Trophoblast cell (in vitro differentiated cells and primary cell): ENCODE measurements at regions not wholly inside any gene's neighbourhood (a gene's known extent, or its start where the extent isn't known, plus 50 kb on each side); places are given as distances from the start of the nearest gene placed in this dataset.
"Not testable (repeated sequence)": the region's sequence is repeated elsewhere in the genome, so short reads cannot be mapped to it uniquely, and the experiment has no call there.

Experiments used
- DNase-seq, 2 donors: peaks; one replicate each; pipeline ENCODE4 v3.0.0-alpha.2; 2016
- H2AFZ ChIP-seq: 2 replicates; pipeline ENCODE4 v1.6.1; 2013; ENCODE audit warnings: low read length, moderate library complexity, mild to moderate bottlenecking; ENCODE audit not compliant: insufficient read depth, poor library complexity
- H2AK5ac ChIP-seq: 2 replicates; pipeline ENCODE4 v1.6.1; 2013; ENCODE audit warnings: mild to moderate bottlenecking, low read length
- H2BK120ac ChIP-seq: 2 replicates; pipeline ENCODE4 v1.6.1; 2013; ENCODE audit warnings: low read length, mild to moderate bottlenecking, moderate library complexity; ENCODE audit not compliant: insufficient read depth, poor library complexity
- H2BK12ac ChIP-seq: 2 replicates; pipeline ENCODE4 v1.6.1; 2013; ENCODE audit warnings: mild to moderate bottlenecking, low read length, moderate library complexity
- H2BK5ac ChIP-seq: 2 replicates; pipeline ENCODE4 v1.6.1; 2013; ENCODE audit warnings: low read length, low read depth, moderate library complexity, mild to moderate bottlenecking; ENCODE audit not compliant: poor library complexity
- H3K14ac ChIP-seq: 2 replicates; pipeline ENCODE4 v1.6.1; 2013; ENCODE audit warnings: mild to moderate bottlenecking, low read length
- H3K18ac ChIP-seq: 2 replicates; pipeline ENCODE4 v1.6.1; 2013; ENCODE audit warnings: mild to moderate bottlenecking, low read length
- H3K23ac ChIP-seq: 2 replicates; pipeline ENCODE4 v1.6.1; 2013; ENCODE audit warnings: low read length
- H3K27ac ChIP-seq: 2 replicates; pipeline ENCODE4 v1.5.1; 2013; ENCODE audit warnings: low read depth, mild to moderate bottlenecking, inconsistent platforms, low read length, moderate library complexity
- H3K27me3 ChIP-seq: 2 replicates; pipeline ENCODE4 v1.6.1; 2013; ENCODE audit warnings: inconsistent platforms, mild to moderate bottlenecking, low read length, moderate library complexity; ENCODE audit not compliant: insufficient read depth
- H3K36me3 ChIP-seq, 2 experiments: 1 replicate in 1 of 2; 2 replicates in 1 of 2; pipeline ENCODE4 v1.6.1; 2013; ENCODE audit warnings: low read length in 2 of 2, mild to moderate bottlenecking in 2 of 2, moderate library complexity in 1 of 2; ENCODE audit not compliant: insufficient read depth in 2 of 2, control insufficient read depth in 1 of 2
- H3K4ac ChIP-seq: 2 replicates; pipeline ENCODE4 v1.6.1; 2013; ENCODE audit warnings: low read depth, mild to moderate bottlenecking, low read length, moderate library complexity
- H3K4me1 ChIP-seq, 2 experiments: 1 replicate in 1 of 2; 2 replicates in 1 of 2; pipeline ENCODE4 v1.6.1; 2013; ENCODE audit warnings: low read length in 2 of 2, mild to moderate bottlenecking in 2 of 2, moderate library complexity in 1 of 2; ENCODE audit not compliant: insufficient read depth in 2 of 2, control insufficient read depth in 1 of 2
- H3K4me2 ChIP-seq: 2 replicates; pipeline ENCODE4 v1.6.1; 2013; ENCODE audit warnings: inconsistent platforms, mild to moderate bottlenecking, low read length, moderate library complexity
- H3K4me3 ChIP-seq: 2 replicates; pipeline ENCODE4 v1.5.1; 2013; ENCODE audit warnings: mild to moderate bottlenecking, low read depth, low read length, inconsistent platforms
- H3K79me1 ChIP-seq: one replicate; pipeline ENCODE4 v1.6.1; 2013; ENCODE audit warnings: low read length
- H3K79me2 ChIP-seq: 2 replicates; pipeline ENCODE4 v1.6.1; 2013; ENCODE audit warnings: low read length, mild to moderate bottlenecking; ENCODE audit not compliant: control insufficient read depth, insufficient read depth, poor library complexity
- H3K9ac ChIP-seq: 2 replicates; pipeline ENCODE4 v1.6.1; 2013; ENCODE audit warnings: mild to moderate bottlenecking, low read length
- H3K9me3 ChIP-seq: 2 replicates; pipeline ENCODE4 v1.6.1; 2013; ENCODE audit warnings: low read depth, mild to moderate bottlenecking, control low read depth, inconsistent platforms, low read length; ENCODE audit not compliant: insufficient read depth
- H4K12ac ChIP-seq: 2 replicates; pipeline ENCODE4 v1.6.1; 2013; ENCODE audit warnings: low read depth, mild to moderate bottlenecking, low read length, moderate library complexity
- H4K8ac ChIP-seq: 2 replicates; pipeline ENCODE4 v1.6.1; 2013; ENCODE audit warnings: low read depth, mild to moderate bottlenecking, low read length, moderate library complexity
- H4K91ac ChIP-seq: one replicate; pipeline ENCODE4 v1.6.1; 2013; ENCODE audit warnings: low read depth, mild to moderate bottlenecking, low read length, moderate library complexity
- WGBS: extraction: QIAGEN DNeasy Blood & Tissue Kit; methylation state at CpG from one replicate; pipeline ENCODE4 v1.1.7; 2013; ENCODE audit warnings: missing lambda C conversion rate; ENCODE audit not compliant: insufficient read length, insufficient coverage; ENCODE audit errors: extremely low coverage; 5-methylcytosine and 5-hydroxymethylcytosine counted together

DNA sequence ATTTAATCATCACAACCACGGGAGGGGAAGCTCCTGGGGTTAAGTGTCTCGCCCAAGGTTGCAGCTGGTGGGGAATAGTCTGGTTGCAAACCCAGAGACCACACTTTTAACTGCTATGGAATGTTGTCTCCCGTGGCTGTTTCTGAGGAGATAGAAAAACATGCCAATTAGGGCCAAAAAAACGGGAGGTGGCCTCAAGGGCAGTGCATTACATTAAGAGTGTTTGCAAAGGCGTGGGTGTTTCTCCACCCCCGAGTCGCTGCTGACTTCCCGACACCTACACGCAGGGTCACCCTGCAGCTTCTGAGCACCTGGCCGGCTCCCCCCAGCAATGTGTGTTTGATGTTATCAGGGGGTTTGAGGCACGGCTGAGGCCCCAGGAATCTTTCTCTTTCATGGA is 116.1 kb downstream of the NPIPA7 start:
- H3K23ac ChIP-seq, H2AFZ ChIP-seq, H3K4ac ChIP-seq, H3K79me2 ChIP-seq, H2AK5ac ChIP-seq, H4K91ac ChIP-seq, H4K12ac ChIP-seq, H2BK120ac ChIP-seq, H3K18ac ChIP-seq, H3K9ac ChIP-seq, H3K27ac ChIP-seq, H3K36me3 ChIP-seq, DNase-seq, H3K4me2 ChIP-seq, H3K79me1 ChIP-seq, H4K8ac ChIP-seq, H2BK5ac ChIP-seq, H3K4me1 ChIP-seq, H3K9me3 ChIP-seq, H3K27me3 ChIP-seq, H3K14ac ChIP-seq, H3K4me3 ChIP-seq, H2BK12ac ChIP-seq: not testable (repeated sequence)
- WGBS, result no CpG with 5 or more reads among the region's 11 CpGs

DNA sequence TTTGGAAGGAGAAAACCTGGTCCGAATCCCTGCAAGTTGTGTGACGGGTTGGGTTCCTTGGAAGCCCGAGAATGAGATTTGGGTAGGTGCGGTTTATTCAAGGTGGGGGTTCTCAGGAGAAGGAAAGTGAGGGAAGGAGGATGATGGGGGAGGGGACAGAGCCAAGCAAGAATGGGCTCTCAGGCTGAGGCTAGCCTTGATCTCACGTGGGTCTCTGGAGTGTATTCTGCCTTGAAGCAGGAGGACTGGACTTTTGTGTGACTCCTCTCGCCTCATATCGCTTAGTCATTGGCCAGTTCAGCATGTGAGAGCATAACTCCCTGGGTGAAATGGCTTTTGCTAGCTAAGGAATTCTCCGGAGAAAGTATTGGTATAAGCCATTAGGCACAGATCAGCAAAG is 120.9 kb downstream of the NPIPA7 start:
- not testable (repeated sequence) for H3K4ac ChIP-seq, H3K4me3 ChIP-seq, H3K9me3 ChIP-seq, H2AK5ac ChIP-seq, H4K12ac ChIP-seq, H3K27ac ChIP-seq, H3K79me1 ChIP-seq, H3K4me1 ChIP-seq, H2BK5ac ChIP-seq, H3K27me3 ChIP-seq, H3K4me2 ChIP-seq, H3K18ac ChIP-seq, H3K79me2 ChIP-seq, H2BK120ac ChIP-seq, H4K8ac ChIP-seq, DNase-seq, H3K9ac ChIP-seq, H3K36me3 ChIP-seq, H2AFZ ChIP-seq, H3K23ac ChIP-seq, H4K91ac ChIP-seq, H3K14ac ChIP-seq, H2BK12ac ChIP-seq
- no CpG with 5 or more reads among the region's 8 CpGs for WGBS

GRCh38 chr16:16507041-16507440 is 128.1 kb downstream of the NPIPA7 start:
- not testable (repeated sequence) for H3K9me3 ChIP-seq, H3K4me2 ChIP-seq, H3K14ac ChIP-seq, H2BK12ac ChIP-seq, H3K9ac ChIP-seq, H3K79me2 ChIP-seq, H2AFZ ChIP-seq, H2BK5ac ChIP-seq, H4K12ac ChIP-seq, H3K4me3 ChIP-seq, H2BK120ac ChIP-seq, H3K4me1 ChIP-seq, H3K27me3 ChIP-seq, H3K4ac ChIP-seq, H2AK5ac ChIP-seq, H4K8ac ChIP-seq, H4K91ac ChIP-seq, H3K79me1 ChIP-seq, DNase-seq, H3K23ac ChIP-seq, H3K27ac ChIP-seq, H3K18ac ChIP-seq, H3K36me3 ChIP-seq
- WGBS, result no CpG with 5 or more reads among the region's 1 CpG

- H3K9me3 ChIP-seq, H3K27ac ChIP-seq, H4K91ac ChIP-seq, H3K4me3 ChIP-seq, H2BK12ac ChIP-seq, H3K4me1 ChIP-seq, H3K18ac ChIP-seq, H3K36me3 ChIP-seq, H3K27me3 ChIP-seq, H2AFZ ChIP-seq, H2AK5ac ChIP-seq, H3K4me2 ChIP-seq, H3K4ac ChIP-seq, H2BK120ac ChIP-seq, H4K8ac ChIP-seq, H4K12ac ChIP-seq, H3K79me1 ChIP-seq, H3K79me2 ChIP-seq, H3K14ac ChIP-seq, H3K9ac ChIP-seq, DNase-seq, H3K23ac ChIP-seq, H2BK5ac ChIP-seq: not testable (repeated sequence)
- WGBS, result no CpG with 5 or more reads among the region's 2 CpGs
These were observed 129.4 kb downstream of the NPIPA7 start for GRCh38 chr16:16508344-16508743.

DNA sequence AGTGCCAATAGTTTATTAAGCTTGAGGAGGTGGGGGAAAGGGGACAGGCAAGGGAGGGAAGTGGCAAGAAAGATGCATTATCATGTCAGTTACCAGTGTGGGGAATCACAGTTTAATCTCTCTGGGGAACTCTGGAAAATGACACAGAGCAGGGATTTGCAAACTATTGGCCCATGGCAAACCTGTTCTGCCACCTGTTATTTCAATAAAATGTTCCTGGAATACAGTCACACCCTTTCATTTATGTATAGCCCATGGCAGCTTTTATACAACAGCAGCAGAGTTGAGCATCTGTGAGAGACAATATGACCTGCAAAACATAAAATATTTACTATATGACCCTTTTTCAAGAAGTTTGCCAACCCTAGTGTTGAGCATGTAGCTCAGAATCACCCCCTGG is 140.5 kb downstream of the NPIPA7 start:
- not testable (repeated sequence) for H3K14ac ChIP-seq, H4K91ac ChIP-seq, H3K27me3 ChIP-seq, H3K23ac ChIP-seq, H3K9ac ChIP-seq, H3K18ac ChIP-seq, H3K4ac ChIP-seq, H2BK12ac ChIP-seq, H2BK5ac ChIP-seq, H3K4me2 ChIP-seq, H2AFZ ChIP-seq, H2BK120ac ChIP-seq, H3K27ac ChIP-seq, H2AK5ac ChIP-seq, H3K4me3 ChIP-seq, H3K9me3 ChIP-seq, H3K79me1 ChIP-seq, H3K36me3 ChIP-seq, DNase-seq, H3K4me1 ChIP-seq, H4K12ac ChIP-seq, H3K79me2 ChIP-seq, H4K8ac ChIP-seq
